ENCODE measurements at regions not wholly inside any gene's neighbourhood (a gene's known extent, or its start where the extent isn't known, plus 50 kb on each side); places are given as distances from the start of the nearest gene placed in this dataset.

GRCh38 chr13:111042661-111043226, 72.4 kb upstream of the ARHGEF7 start:
- TF ChIP-seq, protein P1, sequence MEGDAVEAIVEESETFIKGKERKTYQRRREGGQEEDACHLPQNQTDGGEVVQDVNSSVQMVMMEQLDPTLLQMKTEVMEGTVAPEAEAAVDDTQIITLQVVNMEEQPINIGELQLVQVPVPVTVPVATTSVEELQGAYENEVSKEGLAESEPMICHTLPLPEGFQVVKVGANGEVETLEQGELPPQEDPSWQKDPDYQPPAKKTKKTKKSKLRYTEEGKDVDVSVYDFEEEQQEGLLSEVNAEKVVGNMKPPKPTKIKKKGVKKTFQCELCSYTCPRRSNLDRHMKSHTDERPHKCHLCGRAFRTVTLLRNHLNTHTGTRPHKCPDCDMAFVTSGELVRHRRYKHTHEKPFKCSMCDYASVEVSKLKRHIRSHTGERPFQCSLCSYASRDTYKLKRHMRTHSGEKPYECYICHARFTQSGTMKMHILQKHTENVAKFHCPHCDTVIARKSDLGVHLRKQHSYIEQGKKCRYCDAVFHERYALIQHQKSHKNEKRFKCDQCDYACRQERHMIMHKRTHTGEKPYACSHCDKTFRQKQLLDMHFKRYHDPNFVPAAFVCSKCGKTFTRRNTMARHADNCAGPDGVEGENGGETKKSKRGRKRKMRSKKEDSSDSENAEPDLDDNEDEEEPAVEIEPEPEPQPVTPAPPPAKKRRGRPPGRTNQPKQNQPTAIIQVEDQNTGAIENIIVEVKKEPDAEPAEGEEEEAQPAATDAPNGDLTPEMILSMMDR (conservative IDR thresholded peaks at IDR 0.05): no peak
- WGBS, 2 experiments (ENCODE audit: insufficient coverage in 1 of 2, insufficient read length in 1 of 2): 82 to 85% methylated on average over 9 to 11 of the region's 11 CpGs
- no peaks in the 10 kb centered on the region for H3K36me3 Mint-ChIP-seq (ENCODE audit: low read depth)
- Histone ChIP-seq H3K9me3 (ENCODE audit: control insufficient read depth, low read length) (peaks cover 8% of the 10 kb centered on the region), H3K27me3 (ENCODE audit: control insufficient read depth, insufficient read depth, low read length, poor library complexity, severe bottlenecking) (no peaks in the 10 kb centered on the region), H3K36me3 (ENCODE audit: control insufficient read depth, insufficient read depth, low read length) (no peaks in the 10 kb centered on the region), H3K27ac (ENCODE audit: low read depth, low read length) (no peak overlapping the region), H3K9ac (ENCODE audit: extremely low read depth, low read length, poor library complexity, severe bottlenecking) (no peak overlapping the region), H3K4me1 (ENCODE audit: control insufficient read depth, insufficient read depth, low read length) (no peaks in the 10 kb centered on the region), H3K4me3 (ENCODE audit: low read length) (no peak overlapping the region)
- no peaks in the 10 kb centered on the region for H3K4me1 Mint-ChIP-seq
- no peaks in the 10 kb centered on the region for H3K27me3 Mint-ChIP-seq (ENCODE audit: insufficient read depth)
- no peak for DNase-seq
- no peak overlapping the region for H3K27ac Mint-ChIP-seq
- H3K9me3 Mint-ChIP-seq: peaks cover 29% of the 10 kb centered on the region
- no peak overlapping the region for H3K4me3 Mint-ChIP-seq

DNA sequence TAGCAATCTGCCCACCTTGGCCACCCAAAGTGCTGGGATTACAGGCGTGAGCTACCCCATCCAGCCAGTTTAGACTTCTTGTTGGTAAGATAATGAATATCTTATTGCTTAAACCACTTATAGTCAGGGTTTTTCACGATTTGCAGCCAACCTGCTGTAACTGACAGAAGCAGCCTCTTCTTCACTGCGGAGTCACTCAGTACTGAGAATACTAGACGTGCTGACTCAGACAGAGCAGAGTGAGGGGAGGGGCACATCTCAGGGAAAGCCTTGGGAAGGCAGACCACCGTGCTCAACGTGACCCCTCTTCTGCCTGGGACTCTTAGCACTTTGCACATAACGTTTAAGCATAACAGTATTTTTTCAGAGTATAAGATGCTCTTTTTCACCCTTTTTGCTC, 74.3 kb upstream of the ARHGEF7 start:
- H3K36me3 ChIP-seq (ENCODE audit: control insufficient read depth, insufficient read depth, low read length): no peaks in the 10 kb centered on the region
- H3K9me3 Mint-ChIP-seq: peaks cover 15% of the 10 kb centered on the region
- no peak overlapping the region for H3K4me3 ChIP-seq (ENCODE audit: low read length)
- TF ChIP-seq, protein P1 (conservative IDR thresholded peaks at IDR 0.05): no peak
- no peak overlapping the region for H3K27ac Mint-ChIP-seq
- no peaks in the 10 kb centered on the region for H3K4me1 ChIP-seq (ENCODE audit: control insufficient read depth, insufficient read depth, low read length)
- H3K4me1 Mint-ChIP-seq: no peaks in the 10 kb centered on the region
- H3K27me3 Mint-ChIP-seq (ENCODE audit: insufficient read depth): no peaks in the 10 kb centered on the region
- WGBS, 2 experiments (ENCODE audit: insufficient coverage in 1 of 2, insufficient read length in 1 of 2): 61 to 80% methylated on average over 6 to 7 of the region's 7 CpGs
- no peak overlapping the region for H3K27ac ChIP-seq (ENCODE audit: low read depth, low read length)
- H3K27me3 ChIP-seq (ENCODE audit: control insufficient read depth, insufficient read depth, low read length, poor library complexity, severe bottlenecking): no peaks in the 10 kb centered on the region
- H3K9ac ChIP-seq (ENCODE audit: extremely low read depth, low read length, poor library complexity, severe bottlenecking): no peak overlapping the region
- H3K9me3 ChIP-seq (ENCODE audit: control insufficient read depth, low read length): peaks cover 8% of the 10 kb centered on the region
- no peaks in the 10 kb centered on the region for H3K36me3 Mint-ChIP-seq (ENCODE audit: low read depth)
- DNase-seq: no peak
- no peak overlapping the region for H3K4me3 Mint-ChIP-seq

DNA sequence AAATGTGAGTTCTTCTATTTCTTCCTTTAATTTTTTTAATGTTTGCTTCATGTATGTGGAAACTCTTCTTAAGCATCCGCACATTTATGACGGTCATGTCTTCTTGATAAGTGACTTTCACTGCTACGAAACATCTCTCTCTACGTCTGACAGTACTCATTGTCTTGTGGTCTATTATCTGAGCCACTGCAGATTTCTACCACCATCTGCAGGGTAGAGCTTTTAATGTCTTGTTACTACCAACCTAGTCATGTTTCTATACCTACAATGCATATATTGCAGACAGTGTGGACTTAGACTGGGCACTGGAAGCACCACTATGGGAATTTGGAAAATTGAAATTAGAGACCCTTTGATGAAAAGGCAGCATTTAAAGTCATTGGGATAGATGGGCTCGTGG, 75.4 kb upstream of the ARHGEF7 start:
- no peak for DNase-seq
- Histone ChIP-seq H3K9me3 (ENCODE audit: control insufficient read depth, low read length) (peaks cover 8% of the 10 kb centered on the region), H3K4me3 (ENCODE audit: low read length) (no peak overlapping the region), H3K4me1 (ENCODE audit: control insufficient read depth, insufficient read depth, low read length) (no peaks in the 10 kb centered on the region), H3K36me3 (ENCODE audit: control insufficient read depth, insufficient read depth, low read length) (no peaks in the 10 kb centered on the region), H3K9ac (ENCODE audit: extremely low read depth, low read length, poor library complexity, severe bottlenecking) (no peak overlapping the region), H3K27ac (ENCODE audit: low read depth, low read length) (no peak overlapping the region), H3K27me3 (ENCODE audit: control insufficient read depth, insufficient read depth, low read length, poor library complexity, severe bottlenecking) (no peaks in the 10 kb centered on the region)
- Mint-ChIP-seq H3K27ac (no peak overlapping the region), H3K4me1 (no peaks in the 10 kb centered on the region), H3K27me3 (ENCODE audit: insufficient read depth) (no peaks in the 10 kb centered on the region), H3K4me3 (no peak overlapping the region), H3K36me3 (ENCODE audit: low read depth) (no peaks in the 10 kb centered on the region), H3K9me3 (peaks cover 8% of the 10 kb centered on the region)
- TF ChIP-seq, protein P1 (conservative IDR thresholded peaks at IDR 0.05): no peak
- WGBS, 2 experiments (ENCODE audit: insufficient coverage in 1 of 2, insufficient read length in 1 of 2): 94 to 97% methylated on average over 4 to 5 of the region's 5 CpGs

Data from endodermal cell (in vitro differentiated cells).